CD4-positive, alpha-beta T cell treated with Interleukin-12 subunit alpha and Interleukin-12 subunit beta, for 1 hour (primary cell): ENCODE measurements at regions not wholly inside any gene's neighbourhood (a gene's known extent, or its start where the extent isn't known, plus 50 kb on each side); places are given as distances from the start of the nearest gene placed in this dataset.
"Not testable (repeated sequence)": the region's sequence is repeated elsewhere in the genome, so short reads cannot be mapped to it uniquely, and the experiment has no call there.

ENCODE experiments used
- DNase-seq: peaks from one replicate; pipeline ENCODE4 v3.0.0-alpha.2; 2020

DNA sequence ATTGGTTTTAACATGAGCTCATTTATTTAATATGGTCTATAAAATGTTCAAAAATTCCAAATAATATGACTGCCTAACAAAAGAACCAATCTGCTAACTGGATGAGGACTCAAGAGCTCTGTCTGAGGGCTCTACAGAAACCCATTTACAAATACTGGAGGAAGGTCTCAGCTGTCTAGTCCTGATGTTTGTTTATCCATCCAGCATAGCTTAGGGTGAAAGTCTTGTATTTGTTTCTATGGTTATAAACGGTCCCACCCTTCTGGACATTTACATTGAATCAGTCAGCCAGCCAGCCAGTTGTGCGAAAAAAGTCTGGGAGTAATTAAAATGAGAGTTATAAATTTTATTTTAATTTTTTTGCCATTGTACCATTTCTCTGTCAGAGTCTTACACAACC lies 220.7 kb downstream of the BMP4 start:
- DNase-seq, result no peak

DNA sequence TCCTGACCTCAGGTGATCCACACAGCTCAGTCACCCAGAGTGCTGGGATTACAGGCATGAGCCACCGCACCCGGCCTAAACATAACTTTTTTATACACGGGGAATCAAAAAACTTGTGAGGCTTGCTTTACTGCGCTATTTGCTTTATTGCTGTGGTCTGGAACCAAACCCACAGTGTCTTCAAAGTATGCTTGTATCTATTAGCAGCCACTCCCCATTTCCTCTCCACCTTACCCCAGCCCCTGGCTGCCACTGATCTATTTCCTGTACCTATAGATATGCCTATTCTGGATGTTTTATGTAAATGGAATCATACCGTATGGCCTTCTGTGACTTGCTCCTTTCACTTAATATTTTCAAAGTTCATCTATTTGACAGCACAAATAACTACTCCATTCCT lies 233.4 kb downstream of the BMP4 start:
- no peak for DNase-seq

DNA sequence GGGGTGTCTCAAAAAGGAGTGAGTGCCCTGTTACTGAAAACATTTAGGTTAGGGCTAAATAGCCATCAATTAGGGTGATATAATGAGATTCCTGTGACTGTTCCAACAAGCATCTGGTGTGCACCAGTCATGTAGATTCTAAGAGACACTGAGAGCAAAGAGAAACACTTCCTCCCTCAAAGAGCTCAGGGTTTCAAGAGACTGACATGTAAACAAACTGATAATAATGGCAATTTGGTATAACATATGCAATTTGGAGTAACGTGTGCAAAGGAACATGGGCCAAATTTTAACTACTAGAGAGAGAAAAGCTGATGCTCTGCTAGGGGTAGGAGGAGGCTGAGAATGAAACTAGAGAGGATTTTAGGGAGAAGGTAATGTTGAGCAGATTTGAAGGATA lies 237.1 kb downstream of the BMP4 start:
- DNase-seq, result no peak

DNA sequence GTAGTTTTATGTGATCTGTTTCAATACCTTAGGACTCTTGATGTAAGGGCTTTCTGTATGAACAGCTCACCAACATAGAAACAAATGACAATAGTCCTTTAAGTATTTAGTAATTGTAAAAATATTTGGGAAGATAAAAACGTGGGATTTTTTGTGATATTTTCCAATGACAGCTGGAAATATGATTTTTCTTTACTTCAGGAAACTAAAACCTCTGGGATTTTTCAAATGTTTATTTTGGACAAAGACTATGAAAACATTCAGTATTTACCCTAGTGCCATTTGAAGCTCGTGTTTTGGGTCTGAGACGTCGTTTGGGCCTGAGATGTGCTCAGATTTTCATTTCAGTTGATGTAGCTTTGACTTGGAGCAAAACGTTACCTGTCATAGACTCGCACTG lies 240.0 kb downstream of the BMP4 start:
- DNase-seq, result no peak

DNA sequence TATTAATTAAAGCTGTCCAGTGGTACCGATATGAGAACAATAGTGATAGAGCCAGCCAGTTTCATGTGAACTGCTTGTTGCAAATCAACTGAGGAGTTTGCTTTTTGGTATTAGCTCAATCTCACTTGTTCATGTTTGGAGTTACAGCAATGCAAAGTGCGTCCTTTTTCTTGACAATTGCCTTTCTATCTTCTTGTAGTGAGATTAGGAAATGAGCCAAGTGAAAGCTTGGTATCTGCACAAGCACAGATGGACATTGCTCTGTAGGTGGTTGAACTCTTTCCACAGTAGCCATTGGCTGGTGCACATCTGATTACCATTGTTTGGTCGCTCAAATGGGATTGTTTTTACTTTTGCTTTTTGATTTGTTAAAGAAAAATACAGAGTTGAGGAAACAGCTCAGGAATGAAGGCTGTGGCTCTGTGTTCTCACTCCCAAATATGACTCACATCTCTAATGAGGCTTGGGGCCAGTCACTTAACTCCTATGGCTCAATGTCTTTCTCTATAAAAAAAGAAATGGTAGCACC lies 241.4 kb downstream of the BMP4 start:
- DNase-seq, result no peak

DNA sequence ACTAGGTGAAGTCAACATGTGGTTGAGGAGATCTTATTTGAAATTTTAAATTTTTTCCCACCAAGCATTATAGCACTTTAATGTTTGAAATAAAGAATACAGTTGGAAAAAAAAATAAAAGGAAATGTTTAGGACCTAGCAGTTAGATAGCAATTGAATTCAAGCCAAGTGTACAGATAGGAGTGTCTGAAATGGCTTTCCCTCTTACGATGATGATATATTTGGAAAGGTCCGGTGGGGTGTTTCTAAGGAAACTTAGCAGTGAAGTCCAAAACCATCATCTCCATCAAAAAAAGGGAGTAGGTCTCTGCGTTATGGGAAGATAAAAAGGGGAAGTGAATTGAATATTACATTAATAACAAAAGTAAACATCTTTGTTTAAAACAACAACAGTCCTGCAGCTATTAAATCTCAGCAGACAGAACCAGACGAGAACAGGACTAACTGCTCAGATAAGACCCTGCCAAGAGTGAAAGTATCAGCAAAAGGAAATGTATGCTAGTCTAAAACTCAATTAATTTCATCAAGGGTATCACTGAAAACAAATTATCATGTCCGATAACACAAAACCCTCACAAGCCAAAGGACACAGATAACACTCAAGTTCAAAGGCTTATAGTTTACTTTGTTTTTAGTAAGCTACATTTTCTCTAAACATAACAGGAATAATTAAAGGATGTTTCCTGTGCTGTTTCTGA lies 242.0 kb downstream of the BMP4 start:
- DNase-seq, result no peak

DNA sequence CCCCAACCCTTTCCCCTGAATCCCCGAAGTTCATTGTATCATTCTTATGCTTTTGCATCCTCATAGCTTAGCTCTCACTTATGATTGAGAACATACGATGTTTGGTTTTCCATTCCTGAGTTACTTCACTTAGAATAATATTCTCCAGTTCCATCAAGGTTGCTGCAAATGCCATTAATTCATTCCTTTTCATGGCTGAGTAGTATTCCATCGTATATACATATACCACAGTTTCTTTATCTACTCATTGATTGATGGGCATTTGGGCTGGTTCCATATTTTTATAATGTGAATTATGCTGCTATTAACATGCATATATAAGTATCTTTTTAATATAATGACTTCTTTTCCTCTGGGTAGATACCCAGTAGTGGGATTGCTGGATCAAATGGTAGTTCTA lies 243.7 kb downstream of the BMP4 start:
- not testable (repeated sequence) for DNase-seq

DNA sequence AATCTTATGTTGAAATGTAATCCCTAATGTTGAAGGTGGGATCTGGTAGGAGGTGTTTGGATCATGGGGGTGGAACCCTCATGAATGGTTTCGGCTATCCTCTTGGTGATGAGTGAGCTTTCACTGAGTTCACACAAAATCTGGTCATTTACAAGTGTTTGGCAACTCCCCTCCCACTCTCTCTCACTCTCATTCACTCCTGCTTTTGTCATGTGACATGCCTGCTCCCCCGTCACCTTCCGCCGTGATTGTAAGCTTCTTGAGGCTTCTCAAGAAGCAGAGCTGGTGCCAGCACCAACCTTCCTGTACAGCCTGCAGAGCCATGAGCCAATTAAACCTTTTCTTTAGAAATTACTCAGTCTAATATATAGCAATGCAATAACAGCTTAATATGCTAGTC lies 245.4 kb downstream of the BMP4 start:
- no peak for DNase-seq

DNA sequence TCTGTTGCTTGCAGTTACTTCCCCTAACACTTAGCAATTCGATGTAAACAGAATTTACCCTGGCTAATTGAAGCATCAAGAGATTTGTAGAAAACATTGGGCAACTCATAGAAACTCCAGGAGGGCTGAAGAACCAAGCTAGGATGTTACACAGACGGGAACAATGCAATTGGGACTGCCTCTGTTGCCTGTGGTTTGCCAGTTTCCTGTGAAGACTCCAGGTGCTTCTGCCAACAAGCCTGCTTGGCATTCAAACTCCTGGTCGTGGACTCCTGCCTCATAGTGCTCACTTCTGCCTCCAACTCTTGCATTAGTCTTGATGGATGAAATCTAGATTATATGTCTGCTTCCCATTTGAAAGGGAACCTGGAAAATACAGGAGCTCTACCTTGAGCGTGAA lies 246.0 kb downstream of the BMP4 start:
- DNase-seq, result no peak

DNA sequence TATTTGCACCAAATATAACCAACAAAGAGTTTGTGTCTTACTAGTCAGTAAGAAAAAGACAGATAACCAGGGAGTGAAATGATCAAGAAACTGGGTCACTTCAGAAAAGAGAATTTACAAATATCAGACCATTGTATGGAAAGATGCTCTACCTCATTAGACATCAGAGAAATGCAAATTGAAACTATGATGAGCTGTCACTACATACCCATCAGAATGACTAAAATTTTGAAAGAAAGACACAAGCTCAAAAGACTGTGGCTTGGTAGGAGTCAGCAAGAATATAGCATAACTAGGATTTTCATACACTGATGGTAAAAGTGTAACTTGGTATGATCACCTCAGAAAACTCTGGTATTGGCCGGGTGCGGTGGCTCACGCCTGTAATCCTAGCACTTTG lies 247.2 kb downstream of the BMP4 start:
- no peak for DNase-seq

DNA sequence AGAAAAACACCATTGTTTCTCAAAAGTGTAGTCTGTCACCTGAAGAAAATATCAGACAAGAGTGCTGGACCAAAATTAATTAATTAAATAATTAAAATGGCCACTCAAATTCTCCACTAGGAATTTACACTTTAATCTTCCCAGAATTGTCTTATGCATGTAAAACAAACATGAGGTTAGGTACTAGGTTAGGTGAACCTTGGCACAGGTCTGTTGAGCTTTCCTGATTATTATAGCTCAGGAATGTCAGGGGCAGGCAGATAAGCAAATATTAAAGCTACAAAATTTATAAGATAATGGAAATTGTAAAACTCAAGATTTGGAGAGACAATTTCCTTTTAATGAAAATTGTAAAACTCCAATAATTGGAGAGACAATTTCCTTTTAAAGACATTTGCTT lies 253.2 kb downstream of the BMP4 start:
- no peak for DNase-seq

DNA sequence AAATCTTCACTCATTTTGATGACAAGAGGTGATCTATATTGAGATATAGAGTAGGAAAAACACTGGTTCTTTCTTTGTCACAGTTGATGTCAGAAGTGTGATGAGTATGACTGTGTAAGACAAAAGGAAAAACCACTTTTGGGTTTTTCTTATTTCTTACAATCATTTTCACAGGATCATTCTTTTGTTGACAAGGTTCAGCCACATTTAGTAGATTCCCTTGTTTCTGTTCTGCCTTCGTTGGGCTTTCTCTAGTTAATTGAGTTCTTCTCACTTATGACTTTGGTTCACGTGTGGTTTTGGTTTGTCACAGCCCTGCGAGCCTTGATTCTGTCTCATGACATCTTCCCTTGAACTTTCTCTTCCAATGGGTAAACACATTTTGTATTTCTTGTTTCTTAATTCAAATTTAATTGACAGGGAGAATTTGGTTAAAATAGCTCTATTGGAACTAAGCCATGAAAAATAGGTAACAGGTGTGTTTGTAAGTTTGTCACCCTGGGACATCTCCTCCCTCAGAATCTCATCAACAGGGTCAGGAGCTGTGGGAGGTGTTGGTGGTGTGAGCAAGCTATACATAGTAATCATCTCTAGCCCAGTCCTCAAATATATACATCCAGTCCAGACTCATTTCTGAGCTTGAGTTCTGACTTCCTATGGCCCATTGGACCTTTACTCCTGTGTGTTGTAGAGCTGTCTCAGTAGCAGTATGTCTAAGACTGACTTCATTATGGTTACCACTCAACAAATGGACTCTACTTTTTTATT lies 255.3 kb downstream of the BMP4 start:
- DNase-seq, result no peak

DNA sequence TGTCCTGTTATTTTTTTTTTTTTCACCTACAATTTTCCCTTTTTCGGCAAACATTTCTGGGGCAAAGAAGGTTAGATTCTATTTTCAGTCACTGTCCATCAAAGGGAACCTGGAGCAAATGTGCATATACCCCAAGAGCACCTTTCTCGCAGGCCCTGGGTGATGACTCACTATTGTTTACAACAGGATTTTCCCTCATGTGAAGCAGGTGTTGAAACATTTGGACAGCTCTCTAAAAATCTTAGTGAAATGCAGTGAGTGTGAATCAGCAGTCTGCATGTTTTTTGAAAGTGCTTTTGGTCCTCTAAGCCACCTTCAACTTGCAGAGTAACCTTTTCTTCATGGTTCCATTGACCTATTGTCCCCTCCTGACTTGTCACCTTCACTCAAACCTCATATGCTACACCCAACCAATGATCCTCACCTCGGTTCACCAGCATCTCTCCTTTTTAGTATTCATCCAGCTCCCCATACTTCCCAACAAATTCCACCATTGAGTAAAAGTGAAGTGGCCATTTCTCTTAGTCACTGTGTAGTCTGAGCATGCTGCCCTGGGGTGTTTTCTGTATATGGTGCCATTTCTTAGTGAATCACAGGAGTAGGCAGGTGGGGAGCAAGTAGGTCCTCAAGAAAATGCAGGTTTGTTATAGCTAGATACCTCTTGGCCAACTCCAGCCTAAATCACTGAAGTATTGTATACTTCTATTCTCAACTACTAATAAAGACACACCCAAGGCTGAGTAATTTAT lies 260.2 kb downstream of the BMP4 start:
- DNase-seq, result no peak

DNA sequence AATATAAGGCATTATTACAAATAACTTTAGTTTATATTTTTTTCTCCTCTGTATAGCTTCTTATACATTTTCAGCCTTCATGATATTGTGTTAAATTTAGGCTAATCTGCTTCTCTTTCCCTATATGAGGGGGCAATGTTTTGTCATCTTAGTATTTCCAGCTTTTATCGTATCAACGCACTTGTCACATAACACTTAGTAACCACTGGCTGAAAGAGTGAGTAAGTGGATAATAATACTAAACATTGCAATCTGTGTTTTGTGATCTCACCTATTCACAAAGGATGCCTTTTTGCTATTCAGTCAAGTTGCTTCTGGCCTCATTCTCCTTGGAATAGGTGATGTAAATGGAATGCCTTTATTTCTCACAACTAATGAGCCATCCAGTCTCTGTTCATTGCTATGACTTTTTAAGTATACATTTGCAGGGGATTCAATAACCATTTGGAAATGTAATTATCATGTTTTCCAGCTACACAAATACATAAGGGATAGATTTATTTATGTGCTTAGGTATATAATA lies 260.9 kb downstream of the BMP4 start:
- DNase-seq, result no peak

DNA sequence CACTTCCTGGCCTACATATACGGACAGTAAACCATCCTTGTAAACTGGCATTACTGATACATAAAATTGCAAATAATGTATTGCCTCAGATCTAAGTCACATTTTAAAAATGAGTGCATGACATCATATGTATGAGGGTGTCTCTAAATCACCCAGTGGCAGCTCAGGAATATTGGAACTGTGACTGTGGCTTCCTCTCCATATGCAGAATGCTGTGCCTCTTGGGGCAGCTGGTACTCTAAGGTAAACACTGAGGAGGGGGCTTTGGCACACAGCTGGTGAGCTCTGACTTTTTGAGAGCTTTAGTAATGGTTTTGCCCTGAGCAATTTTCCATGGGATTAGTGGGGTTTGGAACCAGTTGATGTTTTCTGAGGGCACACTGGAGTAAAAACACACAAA lies 263.7 kb downstream of the BMP4 start:
- DNase-seq, result no peak

DNA sequence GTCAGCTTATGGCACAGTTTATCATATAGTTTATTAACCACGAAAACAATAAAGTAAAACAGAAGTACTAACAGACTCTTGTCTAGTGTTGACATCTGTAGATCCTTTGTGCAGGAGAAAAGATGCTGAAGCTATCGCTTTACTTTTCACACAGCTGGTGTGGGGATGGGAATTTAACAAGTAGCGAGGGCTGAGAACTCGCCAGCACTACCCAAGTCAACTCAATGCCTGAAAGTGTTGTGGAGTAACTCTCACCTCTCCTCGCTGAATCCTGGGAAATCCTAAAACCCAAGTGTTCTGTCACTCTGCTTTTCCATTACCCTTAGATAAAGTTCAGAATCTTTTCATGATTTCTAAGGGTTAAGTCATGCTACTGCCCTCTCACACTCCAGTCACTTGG lies 264.2 kb downstream of the BMP4 start:
- DNase-seq, result no peak

DNA sequence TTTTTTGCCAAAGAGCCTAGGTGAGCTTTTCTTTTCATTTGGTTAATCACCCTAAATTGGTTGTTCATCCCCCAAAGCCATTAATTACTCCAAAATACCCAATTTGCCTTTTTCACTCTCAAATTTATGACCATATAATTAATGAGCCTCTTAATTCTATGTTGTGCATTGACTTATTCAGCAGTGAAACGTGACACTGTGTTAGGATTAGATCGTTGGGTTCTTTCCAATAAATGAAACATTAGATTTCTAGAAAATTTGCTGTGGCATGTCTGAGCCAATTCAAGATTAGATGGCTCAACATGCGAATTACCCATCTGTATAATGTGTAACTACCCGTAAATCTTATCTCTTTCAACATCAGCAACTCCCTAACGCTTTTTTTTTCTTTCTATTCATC lies 273.4 kb downstream of the BMP4 start:
- no peak for DNase-seq

DNA sequence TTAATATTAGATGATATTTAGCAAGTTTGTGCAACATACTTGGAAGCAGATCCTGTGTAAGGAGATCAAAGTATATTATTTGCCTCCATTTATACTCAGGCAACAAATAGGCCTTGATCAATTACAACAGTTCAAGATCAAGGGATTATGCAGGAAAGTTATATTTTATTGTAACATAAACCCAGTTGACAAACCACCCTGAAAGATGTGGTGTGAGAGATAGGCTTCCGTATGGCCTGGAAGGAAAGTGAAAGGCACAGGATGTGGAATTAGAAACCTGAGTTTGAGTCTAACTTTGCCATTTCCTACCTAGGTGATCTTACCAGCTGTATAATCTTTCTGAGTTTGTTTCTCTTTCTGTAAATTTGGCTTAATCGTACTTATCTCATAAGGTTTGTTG lies 284.1 kb downstream of the BMP4 start:
- DNase-seq, result no peak

DNA sequence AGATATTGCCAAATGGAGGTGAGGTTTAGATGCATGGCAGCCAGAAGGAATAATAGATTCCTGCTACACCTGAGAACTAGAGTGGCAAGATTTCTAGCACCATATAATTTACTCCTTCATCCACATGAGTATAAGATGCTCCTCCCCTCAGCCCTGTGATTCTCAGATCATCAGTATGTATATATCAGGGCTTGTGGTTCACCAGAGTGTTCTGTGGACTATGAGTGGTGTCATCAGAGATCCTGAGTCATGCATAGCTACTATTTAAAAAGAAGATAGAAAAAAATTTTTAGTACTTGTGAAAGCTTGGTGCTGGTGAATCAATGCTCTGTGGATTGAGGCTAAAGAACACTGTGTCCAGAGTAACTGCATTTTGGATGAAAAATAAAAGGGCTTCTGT lies 285.9 kb downstream of the BMP4 start:
- no peak for DNase-seq

DNA sequence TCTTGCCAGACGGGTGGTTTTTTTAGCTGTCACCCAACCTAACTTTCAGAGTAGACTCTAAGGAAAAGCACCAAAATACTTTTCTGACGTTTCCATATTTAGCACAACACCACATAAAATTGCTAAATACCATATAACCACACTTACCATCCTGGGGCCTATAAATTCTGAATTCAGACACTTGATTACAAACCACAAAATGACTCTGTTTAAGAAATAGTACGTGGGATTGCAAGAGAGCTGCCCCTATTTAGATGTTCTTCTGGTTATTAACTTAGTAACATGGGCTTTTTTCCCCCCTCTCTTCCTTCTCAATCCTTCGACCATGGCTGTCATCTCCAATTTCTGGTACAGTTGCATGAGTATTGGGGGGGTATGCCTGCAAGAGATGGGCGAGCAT lies 287.7 kb downstream of the BMP4 start:
- DNase-seq, result no peak

DNA sequence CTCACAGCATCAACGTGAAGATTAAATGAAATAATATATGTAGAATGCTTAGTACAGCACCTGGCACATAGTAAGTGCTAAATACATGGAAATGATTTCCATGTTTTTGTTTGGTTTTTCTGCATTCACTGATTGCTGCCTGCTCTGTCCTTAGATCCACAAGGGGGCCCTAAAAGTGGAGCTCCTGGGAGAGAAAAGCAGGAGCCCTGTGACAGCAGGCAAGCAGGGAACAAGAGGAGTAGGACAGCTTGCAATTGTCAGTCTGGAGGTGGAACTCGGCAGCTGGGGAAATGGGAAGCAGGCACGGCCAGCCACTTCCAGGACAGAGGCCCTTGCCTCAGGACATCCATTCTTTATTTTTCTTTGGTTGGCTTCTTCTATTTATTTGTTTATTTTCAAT lies 292.9 kb downstream of the BMP4 start:
- no peak for DNase-seq

DNA sequence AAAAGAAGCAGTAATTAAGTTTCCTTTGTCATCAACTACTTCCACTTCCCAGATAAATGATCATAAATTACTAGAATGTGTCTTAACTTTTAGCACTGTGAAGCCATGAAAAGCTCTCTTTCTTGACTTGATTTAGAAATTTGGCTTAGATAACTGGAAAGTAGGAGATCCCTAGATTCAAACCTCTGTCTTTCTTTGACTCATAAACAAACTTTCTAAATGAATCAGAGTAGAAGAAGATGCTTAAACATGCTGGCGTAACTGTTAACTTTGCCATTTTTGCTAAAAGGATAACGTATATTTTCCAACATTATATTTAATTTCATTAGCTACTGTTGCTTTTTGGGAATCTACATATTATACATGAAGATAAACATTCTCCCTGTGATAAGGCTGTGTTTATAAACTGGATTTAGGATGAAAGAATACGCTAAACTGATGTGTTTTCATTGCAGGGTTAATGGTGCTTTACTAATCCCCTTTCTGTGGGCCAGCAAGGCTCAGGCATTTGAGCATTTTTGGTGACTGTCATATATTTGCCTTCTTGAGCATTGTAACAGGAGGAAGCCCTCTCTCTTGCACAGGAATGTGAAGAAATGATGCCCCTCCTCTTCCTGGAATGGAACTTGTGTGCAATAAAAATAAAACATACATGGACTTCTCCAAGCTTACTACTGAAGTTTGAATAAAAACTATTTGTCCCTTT lies 301.4 kb downstream of the BMP4 start:
- no peak for DNase-seq

DNA sequence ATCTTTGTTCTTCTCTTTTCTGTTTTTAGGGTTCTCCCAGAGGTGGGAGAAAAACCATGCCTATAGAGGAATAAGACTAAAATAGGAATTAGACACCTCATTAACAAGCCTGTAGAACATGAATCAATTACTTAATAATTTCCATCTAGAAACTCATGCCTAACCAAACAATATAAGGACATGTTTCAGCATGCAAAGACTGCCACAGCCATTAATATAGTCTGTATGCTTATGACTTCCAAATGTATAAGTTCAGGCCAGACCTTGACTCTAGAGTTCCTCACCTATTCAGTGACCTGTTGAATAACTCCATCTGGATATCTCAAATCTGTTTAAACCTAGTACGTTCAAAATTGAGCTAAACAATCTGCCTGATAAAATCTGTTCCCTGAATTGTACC lies 304.6 kb downstream of the BMP4 start:
- no peak for DNase-seq
